ENCODE measurements at regions not wholly inside any gene's neighbourhood (a gene's known extent, or its start where the extent isn't known, plus 50 kb on each side); places are given as distances from the start of the nearest gene placed in this dataset.
A peak's percentile ranks its signal among the peaks of the same experiment; 100 is the strongest.

DNA sequence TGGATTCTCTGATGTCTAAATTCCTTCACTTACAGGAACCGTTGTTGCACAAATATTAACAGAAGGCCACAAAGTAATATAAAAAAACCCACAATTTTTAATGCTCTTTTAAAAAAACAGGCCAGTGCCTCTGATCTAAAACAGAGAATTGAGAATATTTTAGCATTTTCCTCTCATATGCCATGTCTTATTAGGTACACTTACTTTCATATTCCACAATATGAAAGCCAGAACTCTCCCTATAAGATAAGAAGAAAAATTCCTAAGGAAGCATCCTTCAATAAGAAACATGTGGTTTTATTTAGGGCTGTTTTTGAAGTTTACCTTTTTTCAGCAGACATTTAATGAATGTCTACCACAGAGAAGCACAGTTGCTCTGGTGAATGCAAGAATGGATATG, 214.5 kb downstream of the FAT3 start:
- H3K36me3 ChIP-seq (ENCODE audit: control insufficient read depth in 4 of 4, insufficient read depth in 4 of 4, low read length in 4 of 4) = no peaks in the 10 kb centered on the region
- no peak overlapping the region for H3K4me3 ChIP-seq
- peaks cover 0 to 17% (median 3%) of the 10 kb centered on the region in 5 donors for H3K4me1 ChIP-seq (ENCODE audit: control insufficient read depth in 5 of 5, insufficient read depth in 5 of 5, low read length in 5 of 5)
- H3K27ac ChIP-seq (ENCODE audit: low read depth in 1 of 2, low read length in 1 of 2) = no peak overlapping the region
- H3K9me3 ChIP-seq (ENCODE audit: control insufficient read depth in 4 of 4, insufficient read depth in 3 of 4, low read length in 3 of 4) = peaks cover 0 to 2% (median 0%) of the 10 kb centered on the region in 4 donors
- no peak for ATAC-seq (ENCODE audit: insufficient read depth, low FRiP score)
- no peak overlapping the region for H3K9ac ChIP-seq (ENCODE audit: insufficient read depth in 1 of 2, low read length in 2 of 2)
- no peak for DNase-seq
- TF ChIP-seq, protein P1, sequence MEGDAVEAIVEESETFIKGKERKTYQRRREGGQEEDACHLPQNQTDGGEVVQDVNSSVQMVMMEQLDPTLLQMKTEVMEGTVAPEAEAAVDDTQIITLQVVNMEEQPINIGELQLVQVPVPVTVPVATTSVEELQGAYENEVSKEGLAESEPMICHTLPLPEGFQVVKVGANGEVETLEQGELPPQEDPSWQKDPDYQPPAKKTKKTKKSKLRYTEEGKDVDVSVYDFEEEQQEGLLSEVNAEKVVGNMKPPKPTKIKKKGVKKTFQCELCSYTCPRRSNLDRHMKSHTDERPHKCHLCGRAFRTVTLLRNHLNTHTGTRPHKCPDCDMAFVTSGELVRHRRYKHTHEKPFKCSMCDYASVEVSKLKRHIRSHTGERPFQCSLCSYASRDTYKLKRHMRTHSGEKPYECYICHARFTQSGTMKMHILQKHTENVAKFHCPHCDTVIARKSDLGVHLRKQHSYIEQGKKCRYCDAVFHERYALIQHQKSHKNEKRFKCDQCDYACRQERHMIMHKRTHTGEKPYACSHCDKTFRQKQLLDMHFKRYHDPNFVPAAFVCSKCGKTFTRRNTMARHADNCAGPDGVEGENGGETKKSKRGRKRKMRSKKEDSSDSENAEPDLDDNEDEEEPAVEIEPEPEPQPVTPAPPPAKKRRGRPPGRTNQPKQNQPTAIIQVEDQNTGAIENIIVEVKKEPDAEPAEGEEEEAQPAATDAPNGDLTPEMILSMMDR (IDR thresholded peaks at IDR 0.05; ENCODE audit: control extremely low read depth, extremely low read depth) = no peak
- WGBS, 2 donors = 62 to 71% methylated on average over 1 of the region's 1 CpG
- H3K27me3 ChIP-seq (ENCODE audit: control insufficient read depth in 3 of 3, insufficient read depth in 3 of 3, low read length in 2 of 3) = no peaks in the 10 kb centered on the region

DNA sequence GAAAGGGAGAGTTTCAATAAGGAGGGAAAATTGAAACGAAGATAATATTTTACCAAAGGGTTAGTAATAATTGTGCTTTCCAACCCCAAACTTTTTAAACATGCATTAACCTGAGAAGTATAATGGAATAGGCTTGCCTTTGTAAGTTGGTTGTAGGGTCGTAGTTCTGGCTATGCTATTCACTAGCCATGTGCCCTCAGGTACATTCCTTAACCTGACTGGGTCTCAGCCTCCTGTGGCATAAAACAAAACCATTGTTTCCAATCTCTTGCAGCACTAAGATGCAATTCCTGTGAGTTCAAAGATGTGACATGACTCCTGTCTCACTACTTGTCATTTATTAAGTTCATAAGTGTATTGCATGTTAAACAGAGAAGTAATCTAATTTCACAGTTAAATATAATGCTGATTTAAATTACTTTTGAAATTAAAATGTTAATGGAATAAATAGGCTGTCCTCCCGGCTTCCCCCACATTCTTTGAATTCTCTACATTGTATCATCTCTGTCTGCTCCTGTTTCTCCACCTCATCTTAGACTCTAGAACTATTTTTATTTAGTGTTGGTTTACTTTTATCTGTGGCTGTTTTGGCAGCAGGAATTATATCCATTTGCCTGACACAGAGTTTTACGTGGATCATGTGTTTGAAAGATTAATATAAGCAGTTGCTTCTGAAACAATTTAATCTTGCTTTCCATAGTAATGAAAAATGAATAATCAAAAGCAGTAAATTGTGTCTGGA, 216.3 kb downstream of the FAT3 start:
- no peaks in the 10 kb centered on the region for H3K27me3 ChIP-seq (ENCODE audit: control insufficient read depth in 3 of 3, insufficient read depth in 3 of 3, low read length in 2 of 3)
- no peak overlapping the region for H3K4me3 ChIP-seq
- H3K4me1 ChIP-seq (ENCODE audit: control insufficient read depth in 5 of 5, insufficient read depth in 5 of 5, low read length in 5 of 5) = peaks cover 0 to 17% (median 3%) of the 10 kb centered on the region in 5 donors
- no peak overlapping the region for H3K9ac ChIP-seq (ENCODE audit: insufficient read depth in 1 of 2, low read length in 2 of 2)
- DNase-seq (no peak), ATAC-seq (ENCODE audit: insufficient read depth, low FRiP score) (no peak)
- H3K27ac ChIP-seq (ENCODE audit: low read depth in 1 of 2, low read length in 1 of 2) = no peak overlapping the region
- no peaks in the 10 kb centered on the region for H3K36me3 ChIP-seq (ENCODE audit: control insufficient read depth in 4 of 4, insufficient read depth in 4 of 4, low read length in 4 of 4)
- H3K9me3 ChIP-seq (ENCODE audit: control insufficient read depth in 4 of 4, insufficient read depth in 3 of 4, low read length in 3 of 4) = peaks cover 0 to 2% (median 0%) of the 10 kb centered on the region in 4 donors
- TF ChIP-seq, protein P1 (IDR thresholded peaks at IDR 0.05; ENCODE audit: control extremely low read depth, extremely low read depth) = no peak
- WGBS, 2 donors = 61 to 66% methylated on average over 4 of the region's 4 CpGs

DNA sequence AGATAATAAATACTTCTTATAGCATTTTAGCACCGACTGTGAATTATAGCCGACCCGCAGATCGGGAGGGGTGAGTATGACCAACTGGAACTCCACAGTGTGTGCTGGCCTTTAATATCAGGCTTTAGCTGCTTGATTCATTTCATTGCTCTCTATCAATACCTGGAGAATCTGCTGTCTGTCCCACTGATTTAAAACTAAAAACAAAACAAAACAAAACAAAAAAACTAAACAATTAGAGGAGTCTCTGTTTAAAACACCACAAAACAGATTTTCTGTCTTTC, 216.8 kb downstream of the FAT3 start:
- Histone ChIP-seq H3K4me3 (no peak overlapping the region), H3K9me3 (ENCODE audit: control insufficient read depth in 4 of 4, insufficient read depth in 3 of 4, low read length in 3 of 4) (peaks cover 0 to under 1% (median 0%) of the 10 kb centered on the region in 4 donors), H3K4me1 (ENCODE audit: control insufficient read depth in 5 of 5, insufficient read depth in 5 of 5, low read length in 5 of 5) (peaks cover 0 to 17% (median 3%) of the 10 kb centered on the region in 5 donors), H3K36me3 (ENCODE audit: control insufficient read depth in 4 of 4, insufficient read depth in 4 of 4, low read length in 4 of 4) (no peaks in the 10 kb centered on the region), H3K27me3 (ENCODE audit: control insufficient read depth in 3 of 3, insufficient read depth in 3 of 3, low read length in 2 of 3) (no peaks in the 10 kb centered on the region), H3K9ac (ENCODE audit: insufficient read depth in 1 of 2, low read length in 2 of 2) (no peak overlapping the region), H3K27ac (ENCODE audit: low read depth in 1 of 2, low read length in 1 of 2) (no peak overlapping the region)
- TF ChIP-seq, protein P1 (IDR thresholded peaks at IDR 0.05; ENCODE audit: control extremely low read depth, extremely low read depth) = no peak
- DNase-seq (no peak), ATAC-seq (ENCODE audit: insufficient read depth, low FRiP score) (no peak)
- 70 to 90% methylated on average over 4 of the region's 4 CpGs for WGBS, 2 donors

- Histone ChIP-seq H3K9ac (ENCODE audit: insufficient read depth in 1 of 2, low read length in 2 of 2) (no peak overlapping the region), H3K9me3 (ENCODE audit: control insufficient read depth in 4 of 4, insufficient read depth in 3 of 4, low read length in 3 of 4) (no peaks in the 10 kb centered on the region), H3K4me3 (no peak overlapping the region), H3K27ac (ENCODE audit: low read depth in 1 of 2, low read length in 1 of 2) (no peak overlapping the region), H3K4me1 (ENCODE audit: control insufficient read depth in 5 of 5, insufficient read depth in 5 of 5, low read length in 5 of 5) (peaks cover 0 to 17% (median 3%) of the 10 kb centered on the region in 5 donors), H3K27me3 (ENCODE audit: control insufficient read depth in 3 of 3, insufficient read depth in 3 of 3, low read length in 2 of 3) (no peaks in the 10 kb centered on the region), H3K36me3 (ENCODE audit: control insufficient read depth in 4 of 4, insufficient read depth in 4 of 4, low read length in 4 of 4) (no peaks in the 10 kb centered on the region)
- WGBS, 2 donors = 52 to 67% methylated on average over 2 of the region's 2 CpGs
- TF ChIP-seq, protein P1 (IDR thresholded peaks at IDR 0.05; ENCODE audit: control extremely low read depth, extremely low read depth) = no peak
- DNase-seq = peak in 2 of 3 donors; percentile 34 to 63
- no peak for ATAC-seq (ENCODE audit: insufficient read depth, low FRiP score)
Measured at GRCh38 chr11:92443199-92443598, 218.6 kb downstream of the FAT3 start.

All from lung (tissue), 11 donors.